WTC11 (cell line): ENCODE measurements at regions not wholly inside any gene's neighbourhood (a gene's known extent, or its start where the extent isn't known, plus 50 kb on each side); places are given as distances from the start of the nearest gene placed in this dataset.

Source experiments
- ATAC-seq: fragments of 200-7000 bp; cut with Tn5 transposase; 2 replicates; pipeline ENCODE4 v1.10.0; 2021; ENCODE audit warnings: mild to moderate bottlenecking, moderate library complexity
- CTCF ChIA-PET: fragments of 300-600 bp; sonication (Branson Sonifier 250); formaldehyde crosslinking; loops from one replicate; lab custom pipeline; 2021; ENCODE audit warnings: antibody characterized with exemption; lab: Charles Lee
- POLR2A ChIA-PET: fragments of 350-600 bp; sonication (Branson Sonifier 250); formaldehyde crosslinking; loops from one replicate; lab custom pipeline; 2021; ENCODE audit warnings: antibody characterized with exemption; lab: Charles Lee
- DNase-seq: peaks from one replicate; pipeline ENCODE4 v3.0.0; 2021; ENCODE audit warnings: low spot score
- H3K27ac Mint-ChIP-seq: 2 replicates; pipeline ENCODE4 v1.8.0; 2021; ENCODE audit warnings: mixed read lengths
- H3K27me3 Mint-ChIP-seq: 2 replicates; pipeline ENCODE4 v1.8.0; 2021; ENCODE audit warnings: low read depth, mild to moderate bottlenecking, moderate library complexity, mixed read lengths
- H3K36me3 Mint-ChIP-seq: 2 replicates; pipeline ENCODE4 v1.8.0; 2021; ENCODE audit warnings: mixed read lengths
- H3K4me1 Mint-ChIP-seq: 2 replicates; pipeline ENCODE4 v1.8.0; 2022; ENCODE audit warnings: mixed read lengths
- H3K4me3 Mint-ChIP-seq: 2 replicates; pipeline ENCODE4 v1.8.0; 2021; ENCODE audit warnings: mild to moderate bottlenecking, moderate library complexity, mixed read lengths
- H3K9me3 Mint-ChIP-seq: 2 replicates; pipeline ENCODE4 v1.8.0; 2021; ENCODE audit warnings: mixed read lengths
- AFF4 ChIP-seq: sonication (generic); formaldehyde crosslinking; IDR thresholded peaks from 2 replicates; pipeline ENCODE4 v1.8.1; 2023; ENCODE audit warnings: mild to moderate bottlenecking, missing genetic modification reagents, borderline replicate concordance
- AR ChIP-seq: fragments of 250-450 bp; sonication (Bioruptor Pico); IDR thresholded peaks from 2 replicates; pipeline ENCODE4 v1.9.0; 2021; ENCODE audit warnings: mild to moderate bottlenecking
- ATF1 ChIP-seq: sonication (generic); formaldehyde crosslinking; IDR thresholded peaks from 2 replicates; pipeline ENCODE4 v1.8.1; 2023; ENCODE audit warnings: mild to moderate bottlenecking, moderate library complexity, missing genetic modification reagents
- E2F4 ChIP-seq: sonication (generic); formaldehyde crosslinking; IDR thresholded peaks from 2 replicates; pipeline ENCODE4 v1.8.1; 2022; ENCODE audit warnings: low read depth, mild to moderate bottlenecking, moderate library complexity, missing genetic modification reagents, borderline replicate concordance
- ELF4 ChIP-seq: sonication (generic); formaldehyde crosslinking; IDR thresholded peaks from 2 replicates; pipeline ENCODE4 v1.8.1; 2022; ENCODE audit warnings: low read depth, mild to moderate bottlenecking, moderate library complexity, missing genetic modification reagents
- FOXJ3 ChIP-seq: sonication (generic); formaldehyde crosslinking; IDR thresholded peaks from 2 replicates; pipeline ENCODE4 v1.9.0; 2021; ENCODE audit warnings: missing genetic modification reagents, mild to moderate bottlenecking, borderline replicate concordance
- HMGXB4 ChIP-seq: sonication (generic); formaldehyde crosslinking; IDR thresholded peaks from 2 replicates; pipeline ENCODE4 v1.8.1; 2023; ENCODE audit warnings: mild to moderate bottlenecking, moderate library complexity, missing genetic modification reagents
- JUN ChIP-seq: sonication (generic); formaldehyde crosslinking; IDR thresholded peaks from 2 replicates; pipeline ENCODE4 v1.8.0; 2023; ENCODE audit warnings: mild to moderate bottlenecking, missing genetic modification reagents
- NFATC4 ChIP-seq: fragments of 250-450 bp; sonication (Bioruptor Pico); IDR thresholded peaks from 2 replicates; pipeline ENCODE4 v1.9.0; 2021; ENCODE audit warnings: mild to moderate bottlenecking
- NFYB ChIP-seq: sonication (generic); formaldehyde crosslinking; conservative IDR thresholded peaks from 2 replicates; pipeline ENCODE4 v1.8.0; 2022; ENCODE audit warnings: low read depth, missing genetic modification reagents
- NR3C1 ChIP-seq: sonication (generic); formaldehyde crosslinking; conservative IDR thresholded peaks from 2 replicates; pipeline ENCODE4 v1.8.1; 2023; ENCODE audit warnings: low read depth, mild to moderate bottlenecking, missing genetic modification reagents
- OVOL2 ChIP-seq: fragments of 250-450 bp; sonication (Bioruptor Pico); IDR thresholded peaks from 2 replicates; pipeline ENCODE4 v1.9.0; 2021; ENCODE audit warnings: mild to moderate bottlenecking, borderline replicate concordance
- PRRX2 ChIP-seq: fragments of 250-450 bp; sonication (Bioruptor Pico); IDR thresholded peaks from 2 replicates; pipeline ENCODE4 v1.8.0; 2021; ENCODE audit warnings: mild to moderate bottlenecking
- SP1 ChIP-seq: sonication (generic); formaldehyde crosslinking; conservative IDR thresholded peaks from 2 replicates; pipeline ENCODE4 v1.8.1; 2022; ENCODE audit warnings: missing genetic modification reagents
- TP53 ChIP-seq: sonication (generic); formaldehyde crosslinking; IDR thresholded peaks from 2 replicates; pipeline ENCODE4 v1.8.1; 2023; ENCODE audit warnings: mild to moderate bottlenecking, missing genetic modification reagents
- ZNF121 ChIP-seq: sonication (generic); formaldehyde crosslinking; IDR thresholded peaks from 2 replicates; pipeline ENCODE4 v1.8.0; 2023; ENCODE audit warnings: missing genetic modification reagents
- ZNF138 ChIP-seq: sonication (generic); formaldehyde crosslinking; conservative IDR thresholded peaks from 2 replicates; pipeline ENCODE4 v1.8.1; 2022; ENCODE audit warnings: mild to moderate bottlenecking, moderate library complexity, missing genetic modification reagents
- ZNF425 ChIP-seq: fragments of 250-450 bp; sonication (Bioruptor Pico); conservative IDR thresholded peaks from 2 replicates; pipeline ENCODE4 v1.9.0; 2021; ENCODE audit warnings: mild to moderate bottlenecking
- ZSCAN18 ChIP-seq: fragments of 250-450 bp; sonication (Bioruptor Pico); IDR thresholded peaks from 2 replicates; pipeline ENCODE4 v2.1.2; 2022; ENCODE audit warnings: mild to moderate bottlenecking, moderate library complexity

GRCh38 chr6:137625808-137626207 is 131.6 kb upstream of the OLIG3 start (continued):
- no peak for TF ChIP-seq ZSCAN18 (CRISPR knock-in tag)

GRCh38 chr6:137630666-137631065 is 136.5 kb upstream of the OLIG3 start:
- Mint-ChIP-seq H3K36me3 (no peaks in the 10 kb centered on the region), H3K27ac (no peak overlapping the region), H3K4me1 (peaks cover 16% of the 10 kb centered on the region), H3K27me3 (no peaks in the 10 kb centered on the region), H3K4me3 (no peak overlapping the region), H3K9me3 (no peaks in the 10 kb centered on the region)
- DNase-seq (no peak), ATAC-seq (no peak)
- TF ChIP-seq ZNF138 (CRISPR knock-in tag) (no peak), ZNF121 (CRISPR knock-in tag) (no peak), PRRX2 (CRISPR knock-in tag) (no peak), ATF1 (CRISPR knock-in tag) (no peak), OVOL2 (no peak), NR3C1 (CRISPR knock-in tag) (no peak), AR (CRISPR knock-in tag) (no peak), SP1 (CRISPR knock-in tag) (no peak)
- ChIA-PET POLR2A (no interaction called here), CTCF (interaction anchor here (0.9 to 2.4 kb wide), 5 partner anchors 14 to 163 kb away, joined by 3 to 15 read pairs (median 5); no protein-coding TSS in a partner anchor)

- H3K27me3 Mint-ChIP-seq: no peaks in the 10 kb centered on the region
- H3K36me3 Mint-ChIP-seq: no peaks in the 10 kb centered on the region
- ChIA-PET CTCF (interaction anchor here (0.9 to 2.4 kb wide), 4 partner anchors 14 to 156 kb away, joined by 3 to 15 read pairs (median 6); no protein-coding TSS in a partner anchor), POLR2A (no interaction called here)
- ATAC-seq (peak; percentile 97), DNase-seq (no peak)
- H3K4me1 Mint-ChIP-seq: peaks cover 16% of the 10 kb centered on the region
- H3K9me3 Mint-ChIP-seq: no peaks in the 10 kb centered on the region
- no peak overlapping the region for H3K4me3 Mint-ChIP-seq
- H3K27ac Mint-ChIP-seq: peak overlapping the region; percentile 11; the same call in 1 of the 2 replicates
- TF ChIP-seq AFF4 (CRISPR knock-in tag): no peak
- no peak for TF ChIP-seq NFATC4 (CRISPR knock-in tag)
- no peak for TF ChIP-seq ZNF425 (CRISPR knock-in tag)
- TF ChIP-seq NFYB (CRISPR knock-in tag): no peak
- no peak for TF ChIP-seq TP53
- no peak for TF ChIP-seq E2F4
- no peak for TF ChIP-seq FOXJ3 (CRISPR knock-in tag)
- TF ChIP-seq HMGXB4 (CRISPR knock-in tag): no peak
- no peak for TF ChIP-seq ELF4 (CRISPR knock-in tag)
- TF ChIP-seq JUN (CRISPR knock-in tag): no peak
These were observed 137.1 kb upstream of the OLIG3 start for GRCh38 chr6:137631323-137631722.
